ENCODE measurements at regions not wholly inside any gene's neighbourhood (a gene's known extent, or its start where the extent isn't known, plus 50 kb on each side); places are given as distances from the start of the nearest gene placed in this dataset.

DNA sequence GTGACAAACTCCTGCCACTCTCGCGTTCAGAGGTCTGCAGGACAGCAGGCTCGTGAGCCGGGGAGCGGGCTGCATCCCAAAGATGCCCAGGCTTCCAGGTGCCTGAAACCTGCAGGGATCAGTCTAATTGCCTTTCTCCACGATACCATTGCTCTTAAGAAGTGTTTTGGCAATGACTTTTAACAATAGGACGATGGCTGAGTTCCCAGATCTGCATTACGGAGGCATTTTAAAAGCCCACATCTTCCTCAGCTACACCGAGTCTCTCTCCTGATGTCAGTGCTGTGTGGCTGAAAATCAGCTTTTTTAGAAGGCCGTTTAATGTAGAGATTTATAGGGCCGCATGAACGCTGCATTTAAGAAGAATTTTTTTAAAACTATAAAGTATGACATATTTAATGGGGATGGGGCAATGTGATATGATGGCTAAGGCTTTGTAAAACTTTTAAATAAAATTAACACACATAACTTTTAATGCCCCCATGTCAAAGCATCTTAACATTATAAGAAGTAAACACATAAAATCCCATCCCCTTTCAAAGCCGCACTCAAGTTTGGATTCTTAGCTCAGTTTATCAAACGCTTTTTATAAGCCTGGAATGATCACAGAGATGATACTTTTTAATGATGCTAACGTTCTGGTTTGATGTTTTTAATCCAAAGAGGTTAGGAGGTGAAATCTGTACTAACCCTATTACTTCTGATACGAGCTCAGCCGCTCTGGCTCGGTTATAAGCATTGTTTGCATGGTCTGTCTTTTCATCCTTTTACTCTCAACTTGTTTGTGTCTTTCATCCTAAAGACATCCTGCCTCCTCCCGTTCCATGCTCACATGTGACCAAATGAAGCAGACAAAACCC lies 386.0 kb downstream of the SMOC2 start:
- 68 to 72% methylated on average over 19 of the region's 19 CpGs for WGBS, 2 donors
- no peak overlapping the region for H3K4me3 ChIP-seq (ENCODE audit: low read depth, poor library complexity, severe bottlenecking)
- DNase-seq (ENCODE audit: low spot score in 2 of 2), result peak in 1 of 2 donors; percentile 46
- intact Hi-C loops (cut with DNase I; ENCODE audit: low total_unique reads), result no loop called here
- TF ChIP-seq POLR2A (IDR thresholded peaks at IDR 0.05), result no peak
- TF ChIP-seq, protein P1, sequence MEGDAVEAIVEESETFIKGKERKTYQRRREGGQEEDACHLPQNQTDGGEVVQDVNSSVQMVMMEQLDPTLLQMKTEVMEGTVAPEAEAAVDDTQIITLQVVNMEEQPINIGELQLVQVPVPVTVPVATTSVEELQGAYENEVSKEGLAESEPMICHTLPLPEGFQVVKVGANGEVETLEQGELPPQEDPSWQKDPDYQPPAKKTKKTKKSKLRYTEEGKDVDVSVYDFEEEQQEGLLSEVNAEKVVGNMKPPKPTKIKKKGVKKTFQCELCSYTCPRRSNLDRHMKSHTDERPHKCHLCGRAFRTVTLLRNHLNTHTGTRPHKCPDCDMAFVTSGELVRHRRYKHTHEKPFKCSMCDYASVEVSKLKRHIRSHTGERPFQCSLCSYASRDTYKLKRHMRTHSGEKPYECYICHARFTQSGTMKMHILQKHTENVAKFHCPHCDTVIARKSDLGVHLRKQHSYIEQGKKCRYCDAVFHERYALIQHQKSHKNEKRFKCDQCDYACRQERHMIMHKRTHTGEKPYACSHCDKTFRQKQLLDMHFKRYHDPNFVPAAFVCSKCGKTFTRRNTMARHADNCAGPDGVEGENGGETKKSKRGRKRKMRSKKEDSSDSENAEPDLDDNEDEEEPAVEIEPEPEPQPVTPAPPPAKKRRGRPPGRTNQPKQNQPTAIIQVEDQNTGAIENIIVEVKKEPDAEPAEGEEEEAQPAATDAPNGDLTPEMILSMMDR (IDR thresholded peaks at IDR 0.05), result no peak

- DNase-seq (ENCODE audit: low spot score in 2 of 2), result no peak
- 92 to 94% methylated on average over 23 of the region's 23 CpGs for WGBS, 2 donors
These were observed 385.1 kb downstream of the SMOC2 start for GRCh38 chr6:168826078-168826390.

GRCh38 chr6:168825226-168826077 lies 384.5 kb downstream of the SMOC2 start:
- TF ChIP-seq POLR2A (IDR thresholded peaks at IDR 0.05), result no peak
- TF ChIP-seq, protein P1 (IDR thresholded peaks at IDR 0.05), result no peak
- DNase-seq (ENCODE audit: low spot score in 2 of 2), result peak in 1 of 2 donors; percentile 60
- intact Hi-C loops (cut with DNase I; ENCODE audit: low total_unique reads), result no loop called here
- WGBS, 2 donors, result 94 to 95% methylated on average over 35 to 41 of the region's 68 CpGs
- no peak overlapping the region for H3K4me3 ChIP-seq (ENCODE audit: low read depth, poor library complexity, severe bottlenecking)

More at GRCh38 chr6:168826078-168826390, 385.1 kb downstream of the SMOC2 start:
- no peak overlapping the region for H3K4me3 ChIP-seq (ENCODE audit: low read depth, poor library complexity, severe bottlenecking)
- TF ChIP-seq, protein P1 (IDR thresholded peaks at IDR 0.05), result no peak
- TF ChIP-seq POLR2A (IDR thresholded peaks at IDR 0.05), result no peak
- intact Hi-C loops (cut with DNase I; ENCODE audit: low total_unique reads), result no loop called here

DNA sequence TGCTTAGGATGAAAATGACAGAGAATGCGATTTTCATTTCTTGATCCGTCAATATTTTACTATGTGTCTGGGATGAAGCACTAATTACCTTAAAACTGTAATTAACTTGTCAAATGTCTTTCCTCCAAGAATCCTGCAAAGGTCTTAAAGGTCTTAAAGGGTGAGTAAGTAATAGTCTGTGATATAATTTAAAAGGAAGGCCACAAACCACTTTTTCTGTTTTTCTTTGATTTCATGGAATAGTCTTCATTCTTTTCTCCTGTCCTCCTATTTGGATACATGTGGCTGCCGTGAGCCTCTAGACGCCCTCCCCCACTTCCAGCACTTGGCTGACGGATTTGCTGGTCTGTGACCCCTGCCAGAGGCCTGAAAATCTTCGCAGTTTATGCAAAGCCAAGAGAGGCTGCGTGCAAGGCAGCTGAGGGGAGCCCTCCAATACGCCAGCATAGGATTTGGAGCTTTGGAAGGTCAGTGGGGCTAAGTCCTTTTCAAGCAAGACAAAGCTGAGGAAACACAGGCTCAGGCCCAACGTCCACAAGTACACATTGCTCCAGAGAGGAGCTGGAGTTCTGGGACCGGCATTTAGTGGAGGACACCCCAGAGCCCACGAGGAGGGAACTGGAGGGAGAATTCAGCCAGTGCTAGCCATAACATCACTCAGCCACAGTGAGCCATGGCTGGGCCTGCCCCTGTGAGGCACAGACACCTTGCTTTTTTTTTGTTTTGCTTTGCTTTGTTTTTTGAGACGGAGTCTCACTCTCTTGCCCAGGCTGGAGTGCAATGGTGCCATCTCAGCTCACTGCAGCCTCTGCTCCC lies 382.6 kb downstream of the SMOC2 start:
- intact Hi-C loops (cut with DNase I; ENCODE audit: low total_unique reads), result no loop called here
- no peak overlapping the region for H3K4me3 ChIP-seq (ENCODE audit: low read depth, poor library complexity, severe bottlenecking)
- 61 to 63% methylated on average over 12 of the region's 12 CpGs for WGBS, 2 donors
- DNase-seq (ENCODE audit: low spot score in 2 of 2), result no peak
- TF ChIP-seq, protein P1 (IDR thresholded peaks at IDR 0.05), result no peak
- no peak for TF ChIP-seq POLR2A (IDR thresholded peaks at IDR 0.05)

DNA sequence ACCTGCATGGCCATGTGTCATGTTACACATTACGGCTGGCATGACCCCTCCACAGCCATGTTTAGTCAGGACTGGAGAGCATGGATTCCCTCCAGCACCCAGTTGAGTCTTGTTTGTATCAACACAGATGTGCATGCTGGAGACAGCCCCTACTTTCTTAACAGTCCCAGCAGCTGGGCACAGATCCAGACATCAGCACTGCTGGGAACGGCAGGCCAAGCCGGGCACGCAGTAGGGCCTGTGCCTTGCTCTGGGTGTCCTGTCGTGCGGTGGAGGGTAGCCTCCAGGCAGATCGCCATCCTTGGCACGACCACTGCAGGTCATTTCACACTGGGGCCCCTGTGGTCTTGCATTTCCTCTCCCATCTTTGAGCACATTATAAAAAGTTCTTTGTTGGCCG lies 381.4 kb downstream of the SMOC2 start:
- no peak overlapping the region for H3K4me3 ChIP-seq (ENCODE audit: low read depth, poor library complexity, severe bottlenecking)
- TF ChIP-seq POLR2A (IDR thresholded peaks at IDR 0.05), result no peak
- TF ChIP-seq, protein P1 (IDR thresholded peaks at IDR 0.05), result no peak
- DNase-seq (ENCODE audit: low spot score in 2 of 2), result no peak
- WGBS, 2 donors, result 56 to 60% methylated on average over 9 of the region's 9 CpGs
- intact Hi-C loops (cut with DNase I; ENCODE audit: low total_unique reads), result no loop called here
